Gastroesophageal sphincter (tissue), 3 donors: ENCODE measurements at regions not wholly inside any gene's neighbourhood (a gene's known extent, or its start where the extent isn't known, plus 50 kb on each side); places are given as distances from the start of the nearest gene placed in this dataset.

Experiments used
- CTCF ChIP-seq, 4 experiments: fragments of 200-600 bp in 2 of 4; fragments of 450-650 bp in 2 of 4; sonication (generic) in 1 of 4; IDR thresholded peaks; one replicate each; pipeline ENCODE4 v1.5.1; 2017 to 2019; ENCODE audit warnings: antibody characterized with exemption in 4 of 4, mild to moderate bottlenecking in 2 of 4, moderate library complexity in 2 of 4
- EP300 ChIP-seq: sonication (generic); formaldehyde crosslinking; IDR thresholded peaks from one replicate; pipeline ENCODE4 v1.6.1; 2017; ENCODE audit warnings: antibody characterized with exemption, mild to moderate bottlenecking
- POLR2A ChIP-seq, 2 donors: fragments of 450-650 bp; IDR thresholded peaks; one replicate each; pipeline ENCODE4 v1.6.1; 2017; ENCODE audit warnings: antibody characterized with exemption in 2 of 2, mild to moderate bottlenecking in 2 of 2, moderate library complexity in 1 of 2
- POLR2AphosphoS5 ChIP-seq: sonication (generic); formaldehyde crosslinking; IDR thresholded peaks from one replicate; pipeline ENCODE4 v1.6.1; 2017; ENCODE audit warnings: antibody characterized with exemption

- no peak for TF ChIP-seq CTCF (IDR thresholded peaks at IDR 0.05)
- no peak for TF ChIP-seq POLR2A (IDR thresholded peaks at IDR 0.05)
- no peak for TF ChIP-seq EP300
- TF ChIP-seq POLR2AphosphoS5, result no peak
Measured at GRCh38 chr4:120528428-120528827, 394.1 kb downstream of the PRDM5 start.
